GM12878 (cell line): ENCODE measurements at regions not wholly inside any gene's neighbourhood (a gene's known extent, or its start where the extent isn't known, plus 50 kb on each side); places are given as distances from the start of the nearest gene placed in this dataset.

ENCODE experiments used
- ATAC-seq: fragments of 200-7000 bp; cut with Tn5 transposase; 3 replicates; pipeline ENCODE4 v1.9.1; 2020; ENCODE audit warnings: mild to moderate bottlenecking, moderate library complexity
- BruUV-seq: library from RNA; stranded (reverse); fragments of 400-500 nt; replicated peaks from 2 replicates; lab custom pipeline; 2021; lab: Mats Ljungman, UMichigan
- CTCF ChIA-PET: fragments of 300-600 bp; sonication (Branson Sonifier 250); formaldehyde crosslinking; extraction: SDS; loops from one replicate; lab custom pipeline; 2021; ENCODE audit warnings: inconsistent platforms; lab: Yijun Ruan, JAX
- POLR2A ChIA-PET: fragments of 350-600 bp; formaldehyde crosslinking; extraction: SDS; loops from one replicate; lab custom pipeline; 2021; ENCODE audit warnings: inconsistent platforms; lab: Charles Lee
- RAD21 ChIA-PET: fragments of 300-600 bp; sonication (Branson Sonifier 250); formaldehyde crosslinking; loops from one replicate; lab custom pipeline; 2023; ENCODE audit warnings: antibody characterized with exemption; ENCODE audit not compliant: unreplicated experiment; lab: Charles Lee
- SMC1A ChIA-PET: fragments of 300-600 bp; sonication (Branson Sonifier 250); formaldehyde crosslinking; loops from one replicate; lab custom pipeline; 2023; ENCODE audit not compliant: unreplicated experiment, uncharacterized antibody; lab: Charles Lee
- DNase-seq: peaks from one replicate; pipeline ENCODE4 v3.0.0-alpha.2; 2011; ENCODE audit warnings: low read depth, low spot score
- FAIRE-seq: peaks from 3 replicates; lab custom pipeline; 2011; peaks lifted over from hg19 to GRCh38; lab: Jason Lieb, UNC
- H2AFZ ChIP-seq: 2 replicates; pipeline ENCODE4 v1.6.0; 2011; ENCODE audit warnings: low read depth, low read length, control low read depth; ENCODE audit not compliant: control insufficient read depth
- H3K27ac ChIP-seq: 2 replicates; pipeline ENCODE4 v1.5.1; 2011; ENCODE audit warnings: control low read depth; ENCODE audit not compliant: control insufficient read depth, insufficient read depth
- H3K27me3 ChIP-seq, 2 experiments: replicated peaks in 1 of 2; 2 replicates each; pipeline versions ENCODE4 v1.6.0 to v1.6.1; 2011; ENCODE audit warnings: low read length in 1 of 2; ENCODE audit not compliant: control insufficient read depth in 2 of 2, insufficient read depth in 2 of 2
- H3K36me3 ChIP-seq, 2 experiments: 2 replicates each; pipeline ENCODE4 v1.5.1; 2011; ENCODE audit warnings: low read length in 1 of 2; ENCODE audit not compliant: control insufficient read depth in 2 of 2, insufficient read depth in 2 of 2
- H3K4me1 ChIP-seq: 2 replicates; pipeline ENCODE4 v1.6.1; 2011; ENCODE audit warnings: mild to moderate bottlenecking, low read length, moderate library complexity, mixed read lengths; ENCODE audit not compliant: control insufficient read depth, insufficient read depth
- H3K4me2 ChIP-seq: 2 replicates; pipeline ENCODE4 v1.6.0; 2011; ENCODE audit warnings: control low read depth; ENCODE audit not compliant: control insufficient read depth, insufficient read depth
- H3K4me3 ChIP-seq: fragments of 200-600 bp; sonication (generic); 2 replicates; pipeline ENCODE4 v1.5.1; 2016
- H3K79me2 ChIP-seq: 2 replicates; pipeline ENCODE4 v1.6.0; 2011; ENCODE audit warnings: low read length; ENCODE audit not compliant: control insufficient read depth, insufficient read depth
- H3K9ac ChIP-seq: 2 replicates; pipeline ENCODE4 v1.8.0; 2011; ENCODE audit warnings: low read length, control low read depth, mixed read lengths; ENCODE audit not compliant: control insufficient read depth, insufficient read depth
- H3K9me3 ChIP-seq: replicated peaks from 3 replicates; pipeline ENCODE4 v1.5.1; 2011; ENCODE audit warnings: mild to moderate bottlenecking, low read length; ENCODE audit not compliant: control insufficient read depth, insufficient read depth
- H4K20me1 ChIP-seq: 2 replicates; pipeline ENCODE4 v1.6.0; 2011; ENCODE audit not compliant: control insufficient read depth, insufficient read depth
- ATF2 ChIP-seq: IDR thresholded peaks from 2 replicates; pipeline ENCODE4 v1.6.1; 2012; ENCODE audit warnings: low read length, inconsistent platforms
- ELK1 ChIP-seq: IDR thresholded peaks from 2 replicates; pipeline ENCODE4 v1.6.1; 2012; ENCODE audit warnings: low read depth, low read length, improper control_type of control experiment
- LARP7 ChIP-seq: fragments of 450-650 bp; IDR thresholded peaks from 2 replicates; pipeline ENCODE4 v1.6.1; 2017; ENCODE audit warnings: mild to moderate bottlenecking
- RCOR1 ChIP-seq: conservative IDR thresholded peaks from 2 replicates; pipeline ENCODE4 v1.6.1; 2012; ENCODE audit warnings: low read depth, low read length, improper control_type of control experiment
- TCF3 ChIP-seq: IDR thresholded peaks from 2 replicates; pipeline ENCODE4 v1.6.1; 2012; ENCODE audit warnings: low read depth, mild to moderate bottlenecking, low read length, borderline replicate concordance; ENCODE audit not compliant: insufficient read depth
- ZNF274 ChIP-seq: IDR thresholded peaks from one replicate; pipeline ENCODE4 v1.8.0; 2011; ENCODE audit not compliant: insufficient read length, insufficient read depth
- WGBS: methylation state at CpG from one replicate; pipeline ENCODE4 v1.1.6; 2016; ENCODE audit warnings: low lambda C conversion rate; ENCODE audit not compliant: insufficient replicate concordance, insufficient coverage; ENCODE audit errors: missing lambda C conversion rate; 5-methylcytosine and 5-hydroxymethylcytosine counted together
- in situ Hi-C: fragments of 300-500 bp; cut with MboI; formaldehyde crosslinking; loops from 9 replicates; pipeline ENCODE4 v1.14.3; 2018; ENCODE audit warnings: mixed read lengths
- intact Hi-C: fragments of 100-400 bp; cut with micrococcal nuclease; formaldehyde crosslinking; loops from one replicate; pipeline ENCODE4 v1.14.2; 2022; ENCODE audit not compliant: unreplicated experiment

GRCh38 chr4:33429971-33430370 is 2709.8 kb downstream of the PCDH7 start:
- intact Hi-C loops (no loop called here), in situ Hi-C loops (no loop called here)
- ATAC-seq (no peak), DNase-seq (no peak), FAIRE-seq (no peak)
- Histone ChIP-seq H2AFZ (no peak overlapping the region), H3K9ac (no peak overlapping the region), H3K36me3 (no peaks in the 10 kb centered on the region), H3K27me3 (no peaks in the 10 kb centered on the region), H4K20me1 (no peaks in the 10 kb centered on the region), H3K27ac (no peak overlapping the region), H3K4me1 (no peaks in the 10 kb centered on the region), H3K4me2 (no peak overlapping the region), H3K9me3 (no peaks in the 10 kb centered on the region), H3K79me2 (no peaks in the 10 kb centered on the region), H3K4me3 (no peak overlapping the region)
- no peak for TF ChIP-seq ATF2
- TF ChIP-seq ELK1: no peak
- no peak for TF ChIP-seq LARP7
- no peak for TF ChIP-seq ZNF274
- TF ChIP-seq TCF3: no peak
- TF ChIP-seq RCOR1: no peak
- WGBS: 67% methylated on average over 4 of the region's 4 CpGs
- CTCF ChIA-PET: interaction anchor here (0.7 kb wide), 1 partner anchor 17 kb away, joined by 3 read pairs; no protein-coding TSS in a partner anchor
- POLR2A ChIA-PET: no interaction called here
- RAD21 ChIA-PET: interaction anchor here (0.6 kb wide), 1 partner anchor 286 kb away, joined by 4 read pairs; no protein-coding TSS in a partner anchor
- SMC1A ChIA-PET: no interaction called here
- BruUV-seq: no TSS peak
